Lower lobe of right lung (tissue), 2 donors: ENCODE measurements at regions not wholly inside any gene's neighbourhood (a gene's known extent, or its start where the extent isn't known, plus 50 kb on each side); places are given as distances from the start of the nearest gene placed in this dataset.
A peak's percentile ranks its signal among the peaks of the same experiment; 100 is the strongest.

Experiments used
- ATAC-seq, 2 donors: fragments of 200-7000 bp; cut with Tn5 transposase; one replicate each; pipeline ENCODE4 v1.9.1; 2020 to 2022; ENCODE audit warnings: mild to moderate bottlenecking in 2 of 2, moderate library complexity in 2 of 2
- DNase-seq: peaks from one replicate; pipeline ENCODE4 v3.0.0-alpha.2; 2020
- H3K27ac ChIP-seq: fragments of 200-600 bp; one replicate; pipeline ENCODE4 v1.8.0; 2022
- H3K27me3 ChIP-seq: fragments of 200-600 bp; one replicate; pipeline ENCODE4 v1.8.0; 2022; ENCODE audit warnings: low read depth
- H3K36me3 ChIP-seq: fragments of 200-600 bp; one replicate; pipeline ENCODE4 v1.8.0; 2022; ENCODE audit warnings: mild to moderate bottlenecking
- H3K4me1 ChIP-seq: fragments of 200-600 bp; one replicate; pipeline ENCODE4 v1.8.0; 2022
- H3K4me3 ChIP-seq: fragments of 200-600 bp; one replicate; pipeline ENCODE4 v1.8.0; 2022; ENCODE audit warnings: mild to moderate bottlenecking
- H3K9me3 ChIP-seq: fragments of 200-600 bp; one replicate; pipeline ENCODE4 v1.8.0; 2022
- intact Hi-C: fragments of 100-400 bp; cut with DNase I; formaldehyde crosslinking; loops from one replicate; pipeline ENCODE4 v1.11.0; 2022
- TF ChIP-seq, protein P1 (sequence below): fragments of 200-600 bp; IDR thresholded peaks from one replicate; pipeline ENCODE4 v1.8.0; 2022; ENCODE audit warnings: antibody characterized with exemption, mild to moderate bottlenecking
- donor health status: DM: no; HTN: yes; CAD: no; lungs with severe emphysema.

DNA sequence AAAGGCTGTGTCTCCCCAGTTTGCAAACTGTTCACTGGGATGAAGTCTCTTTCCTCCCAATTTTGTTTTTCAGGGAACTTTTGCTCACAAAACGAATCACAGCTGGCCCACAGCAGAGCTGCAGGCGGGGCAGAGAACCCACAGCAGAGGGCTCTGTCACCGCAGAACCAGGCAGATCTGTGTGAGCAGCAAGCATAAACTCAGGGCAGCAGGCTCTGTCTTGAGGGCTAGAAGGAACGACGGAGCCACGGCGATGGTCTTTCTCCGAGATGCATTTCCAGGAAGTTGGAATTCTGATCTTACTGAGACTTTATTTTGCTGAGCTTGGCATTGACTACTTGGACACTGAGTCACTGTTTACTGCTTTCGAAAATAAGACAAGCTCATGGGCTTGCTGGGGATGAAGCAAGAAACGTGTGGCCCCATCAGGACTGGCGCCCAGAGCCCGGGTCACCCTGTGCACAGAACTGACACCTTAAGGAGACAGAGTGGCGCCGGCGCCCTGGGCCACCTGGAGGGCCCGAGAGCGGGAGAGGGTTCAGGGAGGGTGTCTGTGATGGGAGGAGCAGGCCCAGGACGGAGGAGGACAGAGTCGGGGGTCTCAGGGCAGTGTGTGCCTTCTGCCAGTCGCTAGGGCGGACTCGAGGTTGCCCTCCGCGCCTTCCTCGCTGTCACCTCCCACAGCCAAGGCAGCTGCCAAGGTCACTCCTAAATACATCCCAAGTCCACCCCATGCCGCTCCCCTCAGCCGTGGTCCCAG lies 106.3 kb upstream of the NXT1 start:
- no peak overlapping the region for H3K4me3 ChIP-seq
- no peaks in the 10 kb centered on the region for H3K9me3 ChIP-seq
- no peaks in the 10 kb centered on the region for H3K36me3 ChIP-seq
- intact Hi-C loops = no loop called here
- TF ChIP-seq, protein P1, sequence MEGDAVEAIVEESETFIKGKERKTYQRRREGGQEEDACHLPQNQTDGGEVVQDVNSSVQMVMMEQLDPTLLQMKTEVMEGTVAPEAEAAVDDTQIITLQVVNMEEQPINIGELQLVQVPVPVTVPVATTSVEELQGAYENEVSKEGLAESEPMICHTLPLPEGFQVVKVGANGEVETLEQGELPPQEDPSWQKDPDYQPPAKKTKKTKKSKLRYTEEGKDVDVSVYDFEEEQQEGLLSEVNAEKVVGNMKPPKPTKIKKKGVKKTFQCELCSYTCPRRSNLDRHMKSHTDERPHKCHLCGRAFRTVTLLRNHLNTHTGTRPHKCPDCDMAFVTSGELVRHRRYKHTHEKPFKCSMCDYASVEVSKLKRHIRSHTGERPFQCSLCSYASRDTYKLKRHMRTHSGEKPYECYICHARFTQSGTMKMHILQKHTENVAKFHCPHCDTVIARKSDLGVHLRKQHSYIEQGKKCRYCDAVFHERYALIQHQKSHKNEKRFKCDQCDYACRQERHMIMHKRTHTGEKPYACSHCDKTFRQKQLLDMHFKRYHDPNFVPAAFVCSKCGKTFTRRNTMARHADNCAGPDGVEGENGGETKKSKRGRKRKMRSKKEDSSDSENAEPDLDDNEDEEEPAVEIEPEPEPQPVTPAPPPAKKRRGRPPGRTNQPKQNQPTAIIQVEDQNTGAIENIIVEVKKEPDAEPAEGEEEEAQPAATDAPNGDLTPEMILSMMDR = no peak
- ATAC-seq (peak in 1 of 2 donors; percentile 12), DNase-seq (no peak)
- H3K27ac ChIP-seq = no peak overlapping the region
- no peaks in the 10 kb centered on the region for H3K27me3 ChIP-seq
- peaks cover 18% of the 10 kb centered on the region for H3K4me1 ChIP-seq

DNA sequence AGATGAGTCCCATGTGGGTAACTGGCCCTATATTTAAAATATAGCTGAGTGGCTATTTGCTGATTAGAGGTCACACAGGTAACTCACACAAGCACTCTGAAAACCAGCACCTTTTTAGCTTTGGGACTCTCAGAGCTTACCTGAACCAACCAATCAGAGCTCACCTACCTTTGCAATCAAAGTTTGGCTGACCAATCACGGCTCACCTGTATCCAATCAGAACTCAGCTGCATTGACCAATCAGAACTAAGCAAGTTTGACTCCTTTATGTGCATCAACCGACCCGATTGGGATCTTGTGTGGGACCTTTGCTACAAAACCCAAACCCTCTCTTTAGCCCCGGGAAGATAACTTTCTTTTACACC lies 106.8 kb upstream of the NXT1 start:
- intact Hi-C loops = no loop called here
- Histone ChIP-seq H3K4me3 (no peak overlapping the region), H3K4me1 (peaks cover 18% of the 10 kb centered on the region), H3K9me3 (no peaks in the 10 kb centered on the region), H3K27me3 (no peaks in the 10 kb centered on the region), H3K27ac (no peak overlapping the region), H3K36me3 (no peaks in the 10 kb centered on the region)
- TF ChIP-seq, protein P1 = no peak
- no peak for DNase-seq
- no peak for ATAC-seq

DNA sequence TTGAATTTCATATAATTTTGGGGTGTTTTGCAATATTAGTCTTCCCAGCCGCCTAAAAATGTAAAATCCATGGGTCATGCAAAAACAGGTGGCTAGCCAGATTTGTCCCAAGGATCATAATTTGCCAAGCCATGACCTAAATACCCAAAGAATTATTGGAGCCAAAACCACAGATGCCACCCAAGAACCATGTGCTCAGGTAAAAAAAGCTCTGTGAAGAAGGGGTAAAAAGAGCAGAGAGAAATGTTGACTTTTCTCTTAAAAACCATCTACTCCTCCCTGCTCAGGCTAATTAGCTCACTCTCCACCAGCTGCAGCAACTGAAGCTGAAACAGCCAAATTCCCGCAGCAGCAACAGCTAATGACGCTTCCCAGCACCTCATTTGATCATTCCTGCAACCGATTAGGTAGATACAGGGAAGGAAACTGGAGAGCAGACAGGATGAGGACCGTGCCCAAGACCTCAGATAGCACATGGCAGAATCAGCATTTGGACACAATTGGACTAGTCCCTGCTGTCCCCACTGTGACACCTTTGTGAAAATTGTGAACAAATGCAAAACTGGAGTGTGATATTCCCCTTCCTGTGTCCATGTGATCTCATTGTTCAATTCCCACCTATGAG lies 107.9 kb upstream of the NXT1 start:
- no peak for DNase-seq
- Histone ChIP-seq H3K4me3 (no peak overlapping the region), H3K36me3 (no peaks in the 10 kb centered on the region), H3K27ac (no peak overlapping the region), H3K9me3 (no peaks in the 10 kb centered on the region), H3K4me1 (peaks cover 17% of the 10 kb centered on the region), H3K27me3 (no peaks in the 10 kb centered on the region)
- no peak for ATAC-seq
- intact Hi-C loops = no loop called here
- TF ChIP-seq, protein P1 = no peak

DNA sequence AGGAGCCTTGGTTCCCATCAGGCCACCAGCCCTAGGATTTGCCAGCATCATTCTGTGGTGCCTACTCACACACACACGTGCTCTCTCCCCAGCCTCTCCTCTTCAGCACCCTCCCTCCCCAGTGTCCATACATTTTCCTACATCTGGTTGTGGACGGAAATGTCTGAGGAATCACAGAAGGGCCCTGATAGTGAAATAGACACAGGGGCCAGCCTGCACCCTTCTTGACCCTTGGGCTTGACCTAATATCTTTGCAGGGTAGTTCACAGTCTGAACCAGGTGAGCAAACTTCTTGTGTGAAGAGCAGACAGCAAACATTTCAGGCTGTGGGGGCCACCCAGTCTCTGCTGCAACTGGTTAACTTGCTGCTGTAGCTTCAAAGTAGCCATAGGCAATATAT lies 108.5 kb upstream of the NXT1 start:
- DNase-seq (no peak), ATAC-seq (peak in 1 of 2 donors; percentile 34)
- Histone ChIP-seq H3K4me1 (peaks cover 12% of the 10 kb centered on the region), H3K36me3 (no peaks in the 10 kb centered on the region), H3K9me3 (no peaks in the 10 kb centered on the region), H3K4me3 (no peak overlapping the region), H3K27me3 (no peaks in the 10 kb centered on the region), H3K27ac (no peak overlapping the region)
- intact Hi-C loops = no loop called here
- TF ChIP-seq, protein P1 = no peak

DNA sequence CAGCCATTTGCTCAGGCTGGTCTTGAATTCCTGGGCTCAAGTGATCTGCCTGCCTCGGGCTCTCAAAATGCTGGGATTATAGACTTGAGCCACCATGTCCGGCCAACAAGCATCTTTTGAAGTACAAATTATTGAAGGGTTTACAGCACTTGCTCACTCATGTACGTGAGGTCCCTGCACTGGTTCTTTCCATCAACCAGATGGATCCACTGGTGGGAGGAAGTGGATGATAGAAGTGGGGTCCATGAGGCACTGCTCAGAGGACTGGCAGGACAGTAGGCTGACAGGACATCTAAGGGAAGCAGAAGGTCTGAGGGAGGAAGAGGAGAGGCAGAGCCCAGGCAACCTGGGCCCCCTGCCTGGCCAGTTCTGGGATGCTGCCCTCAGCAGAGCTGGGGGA lies 109.2 kb upstream of the NXT1 start:
- Histone ChIP-seq H3K36me3 (no peaks in the 10 kb centered on the region), H3K4me3 (no peak overlapping the region), H3K27me3 (no peaks in the 10 kb centered on the region), H3K27ac (no peak overlapping the region), H3K4me1 (peaks cover 7% of the 10 kb centered on the region), H3K9me3 (no peaks in the 10 kb centered on the region)
- no peak for ATAC-seq
- intact Hi-C loops = no loop called here
- DNase-seq = no peak
- TF ChIP-seq, protein P1 = no peak
